ENCODE measurements at regions not wholly inside any gene's neighbourhood (a gene's known extent, or its start where the extent isn't known, plus 50 kb on each side); places are given as distances from the start of the nearest gene placed in this dataset.

DNA sequence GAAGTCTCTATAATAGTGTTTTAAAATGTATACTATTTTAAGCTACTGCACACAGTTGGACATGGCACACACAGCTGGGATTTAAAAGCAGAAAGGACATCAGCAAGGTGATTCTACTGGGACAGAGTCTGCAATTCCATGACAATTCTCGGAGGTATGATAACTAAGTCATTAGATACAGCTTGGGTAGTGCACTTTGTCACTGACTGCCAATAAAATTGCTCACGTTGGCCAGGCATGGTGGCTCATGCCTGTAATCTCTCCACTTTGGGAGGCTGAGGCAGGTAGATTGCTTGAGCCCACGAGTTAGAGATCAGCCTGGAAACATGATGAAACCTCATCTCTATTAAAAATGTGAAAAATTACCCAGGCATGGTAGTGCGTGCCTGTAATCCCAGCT lies 134.1 kb upstream of the SATB2 start:
- Mint-ChIP-seq H3K4me1 (no peaks in the 10 kb centered on the region), H3K27me3 (ENCODE audit: low read depth in 3 of 3) (peaks cover 0 to 2% (median 1%) of the 10 kb centered on the region in 3 donors), H3K36me3 (no peaks in the 10 kb centered on the region), H3K9me3 (no peaks in the 10 kb centered on the region), H3K27ac (no peak overlapping the region), H3K4me3 (no peak overlapping the region)
- 88% methylated on average over 2 of the region's 4 CpGs for WGBS (ENCODE audit: insufficient coverage)
- Histone ChIP-seq H3K79me2 (ENCODE audit: insufficient read depth, low read length) (no peaks in the 10 kb centered on the region), H2AFZ (ENCODE audit: insufficient read depth, low read depth, low read length, poor library complexity, severe bottlenecking) (no peak overlapping the region), H3K4me1 (ENCODE audit: control insufficient read depth in 1 of 2, insufficient read depth in 2 of 2, low read length in 2 of 2) (no peaks in the 10 kb centered on the region), H3K27me3 (ENCODE audit: control insufficient read depth in 2 of 2, insufficient read depth in 2 of 2, low read length in 2 of 2) (no peaks in the 10 kb centered on the region), H3K27ac (ENCODE audit: low read depth in 1 of 2, low read length in 2 of 2) (no peak overlapping the region), H3K9ac (ENCODE audit: insufficient read depth, low read length, poor library complexity, severe bottlenecking) (no peak overlapping the region), H3K36me3 (replicated peaks in 1 of 2; ENCODE audit: control insufficient read depth in 1 of 2, insufficient read depth in 2 of 2, low read length in 2 of 2) (no peaks in the 10 kb centered on the region), H3K4me2 (replicated peaks; ENCODE audit: extremely low read depth, low read length, poor library complexity, severe bottlenecking) (no peak overlapping the region), H3K9me3 (replicated peaks in 1 of 2; ENCODE audit: control insufficient read depth in 1 of 2, insufficient read depth in 1 of 2, low read length in 2 of 2) (no peaks in the 10 kb centered on the region), H3K4me3 (replicated peaks in 1 of 3; ENCODE audit: low read depth in 2 of 3, low read length in 3 of 3) (no peak overlapping the region), H4K20me1 (ENCODE audit: insufficient read depth, low read length) (no peaks in the 10 kb centered on the region)
- intact Hi-C loops (cut with micrococcal nuclease), result no loop called here
- TF ChIP-seq CTCF (IDR thresholded peaks at IDR 0.05), result no peak
- DNase-seq, result no peak

- no peak overlapping the region for H3K4me2 ChIP-seq (replicated peaks; ENCODE audit: extremely low read depth, low read length, poor library complexity, severe bottlenecking)
- no peaks in the 10 kb centered on the region for H3K79me2 ChIP-seq (ENCODE audit: insufficient read depth, low read length)
- Mint-ChIP-seq H3K4me1 (no peaks in the 10 kb centered on the region), H3K4me3 (no peak overlapping the region), H3K36me3 (no peaks in the 10 kb centered on the region), H3K27ac (no peak overlapping the region), H3K27me3 (ENCODE audit: low read depth in 3 of 3) (peaks cover 0 to 2% (median 1%) of the 10 kb centered on the region in 3 donors), H3K9me3 (no peaks in the 10 kb centered on the region)
- no peak overlapping the region for H3K27ac ChIP-seq (ENCODE audit: low read depth in 1 of 2, low read length in 2 of 2)
- H3K36me3 ChIP-seq (replicated peaks in 1 of 2; ENCODE audit: control insufficient read depth in 1 of 2, insufficient read depth in 2 of 2, low read length in 2 of 2), result no peaks in the 10 kb centered on the region
- no peaks in the 10 kb centered on the region for H3K9me3 ChIP-seq (replicated peaks in 1 of 2; ENCODE audit: control insufficient read depth in 1 of 2, insufficient read depth in 1 of 2, low read length in 2 of 2)
- intact Hi-C loops (cut with micrococcal nuclease), result no loop called here
- DNase-seq, result no peak
- no peak overlapping the region for H3K9ac ChIP-seq (ENCODE audit: insufficient read depth, low read length, poor library complexity, severe bottlenecking)
- no peaks in the 10 kb centered on the region for H4K20me1 ChIP-seq (ENCODE audit: insufficient read depth, low read length)
- TF ChIP-seq CTCF (IDR thresholded peaks at IDR 0.05), result no peak
- WGBS (ENCODE audit: insufficient coverage), result 68% methylated on average over 2 of the region's 5 CpGs
- no peaks in the 10 kb centered on the region for H3K27me3 ChIP-seq (ENCODE audit: control insufficient read depth in 2 of 2, insufficient read depth in 2 of 2, low read length in 2 of 2)
- no peaks in the 10 kb centered on the region for H3K4me1 ChIP-seq (ENCODE audit: control insufficient read depth in 1 of 2, insufficient read depth in 2 of 2, low read length in 2 of 2)
- H3K4me3 ChIP-seq (replicated peaks in 1 of 3; ENCODE audit: low read depth in 2 of 3, low read length in 3 of 3), result no peak overlapping the region
- no peak overlapping the region for H2AFZ ChIP-seq (ENCODE audit: insufficient read depth, low read depth, low read length, poor library complexity, severe bottlenecking)
Measured at GRCh38 chr2:199590321-199591203, 132.8 kb upstream of the SATB2 start.

Measured in CD14-positive monocyte (primary cell).